HG03432 (cell line): ENCODE measurements at regions not wholly inside any gene's neighbourhood (a gene's known extent, or its start where the extent isn't known, plus 50 kb on each side); places are given as distances from the start of the nearest gene placed in this dataset.
"Not testable (repeated sequence)": the region's sequence is repeated elsewhere in the genome, so short reads cannot be mapped to it uniquely, and the experiment has no call there.

ENCODE experiments used
- ATAC-seq: cut with Tn5 transposase; IDR thresholded peaks from one replicate; pipeline ENCODE4 v1.9.1; 2021; ENCODE audit warnings: mild to moderate bottlenecking, moderate library complexity; ENCODE audit not compliant: unreplicated experiment

- not testable (repeated sequence) for ATAC-seq
Observed at GRCh38 chr3:75241226-75241962, 422.7 kb upstream of the FRG2C start.

GRCh38 chr3:75242012-75242735 lies 422.0 kb upstream of the FRG2C start:
- ATAC-seq = no peak

GRCh38 chr3:75248974-75249373 lies 415.2 kb upstream of the FRG2C start:
- no peak for ATAC-seq

GRCh38 chr3:75254685-75255084 lies 409.4 kb upstream of the FRG2C start:
- no peak for ATAC-seq

- ATAC-seq = peak; percentile 73
Observed at GRCh38 chr3:75258825-75259683, 405.1 kb upstream of the FRG2C start.

- not testable (repeated sequence) for ATAC-seq
Observed at GRCh38 chr3:75260975-75261374, 403.2 kb upstream of the FRG2C start.

GRCh38 chr3:75262661-75263060 lies 401.5 kb upstream of the FRG2C start:
- no peak for ATAC-seq

- ATAC-seq = no peak
Observed at GRCh38 chr3:75265897-75266296, 398.2 kb upstream of the FRG2C start.

GRCh38 chr3:75268576-75268975 lies 395.6 kb upstream of the FRG2C start:
- not testable (repeated sequence) for ATAC-seq

- ATAC-seq = not testable (repeated sequence)
Observed at GRCh38 chr3:75272237-75272636, 391.9 kb upstream of the FRG2C start.

- no peak for ATAC-seq
Observed at GRCh38 chr3:75272691-75273090, 391.4 kb upstream of the FRG2C start.

GRCh38 chr3:75285531-75286148 lies 378.5 kb upstream of the FRG2C start:
- not testable (repeated sequence) for ATAC-seq

- ATAC-seq = not testable (repeated sequence)
Observed at GRCh38 chr3:75288972-75289574, 375.1 kb upstream of the FRG2C start.

GRCh38 chr3:75294124-75294523 lies 370.0 kb upstream of the FRG2C start:
- peak; percentile 89 for ATAC-seq

- no peak for ATAC-seq
Observed at GRCh38 chr3:75295013-75295412, 369.1 kb upstream of the FRG2C start.

GRCh38 chr3:75296858-75297257 lies 367.3 kb upstream of the FRG2C start:
- no peak for ATAC-seq

GRCh38 chr3:75300606-75301005 lies 363.5 kb upstream of the FRG2C start:
- no peak for ATAC-seq

GRCh38 chr3:75301050-75301449 lies 363.1 kb upstream of the FRG2C start:
- not testable (repeated sequence) for ATAC-seq

GRCh38 chr3:75303741-75304140 lies 360.4 kb upstream of the FRG2C start:
- ATAC-seq = no peak

GRCh38 chr3:75305901-75306300 lies 358.2 kb upstream of the FRG2C start:
- ATAC-seq = no peak
